Liver (tissue), 7 donors: ENCODE measurements at regions not wholly inside any gene's neighbourhood (a gene's known extent, or its start where the extent isn't known, plus 50 kb on each side); places are given as distances from the start of the nearest gene placed in this dataset.

Experiments used
- DNase-seq: peaks from one replicate; pipeline ENCODE4 v3.0.0-alpha.2; 2017; ENCODE audit warnings: low spot score
- H3K27ac ChIP-seq, 2 donors: one replicate each; pipeline ENCODE4 v1.7.0; 2013; ENCODE audit warnings: inconsistent platforms in 2 of 2, low read length in 2 of 2, control low read depth in 1 of 2, low read depth in 1 of 2, mild to moderate bottlenecking in 1 of 2
- H3K27me3 ChIP-seq, 4 donors: one replicate each; pipeline versions ENCODE4 v1.6.1 to v1.7.0; 2013; ENCODE audit warnings: low read length in 3 of 4, inconsistent platforms in 1 of 4, mild to moderate bottlenecking in 1 of 4, moderate library complexity in 1 of 4; ENCODE audit not compliant: control insufficient read depth in 4 of 4, insufficient read depth in 4 of 4
- H3K36me3 ChIP-seq, 4 donors: one replicate each; pipeline versions ENCODE4 v1.6.1 to v1.7.0; 2013; ENCODE audit warnings: low read length in 3 of 4, mild to moderate bottlenecking in 3 of 4, low read depth in 1 of 4, moderate library complexity in 1 of 4; ENCODE audit not compliant: control insufficient read depth in 4 of 4, insufficient read depth in 3 of 4
- H3K4me1 ChIP-seq, 4 donors: one replicate each; pipeline versions ENCODE4 v1.6.1 to v1.7.0; 2013; ENCODE audit warnings: low read length in 3 of 4, mild to moderate bottlenecking in 3 of 4, moderate library complexity in 1 of 4; ENCODE audit not compliant: control insufficient read depth in 4 of 4, insufficient read depth in 4 of 4
- H3K4me3 ChIP-seq, 3 donors: one replicate each; pipeline versions ENCODE4 v1.6.1 to v1.7.0; 2013; ENCODE audit warnings: low read length in 3 of 3, control low read depth in 1 of 3, low read depth in 1 of 3, mild to moderate bottlenecking in 1 of 3
- H3K9ac ChIP-seq, 2 donors: one replicate each; pipeline ENCODE4 v1.7.0; 2013; ENCODE audit warnings: low read length in 2 of 2, mild to moderate bottlenecking in 2 of 2, moderate library complexity in 2 of 2, control low read depth in 1 of 2, low read depth in 1 of 2
- H3K9me3 ChIP-seq, 4 donors: one replicate each; pipeline versions ENCODE4 v1.6.1 to v1.7.0; 2013; ENCODE audit warnings: low read length in 3 of 4; ENCODE audit not compliant: control insufficient read depth in 4 of 4
- ATF3 ChIP-seq: IDR thresholded peaks from 2 replicates; pipeline ENCODE4 v1.6.1; 2016; ENCODE audit warnings: antibody characterized with exemption
- CTCF ChIP-seq: fragments of 150-350 bp; IDR thresholded peaks from 2 replicates; pipeline ENCODE4 v1.5.1; 2017; ENCODE audit warnings: improper control_type of control experiment, low read depth, low read length; ENCODE audit not compliant: missing input control
- EGR1 ChIP-seq, 2 donors: IDR thresholded peaks; 2 replicates each; pipeline ENCODE4 v1.6.1; 2016 to 2018; ENCODE audit warnings: antibody characterized with exemption in 2 of 2, low read depth in 2 of 2
- FOXA1 ChIP-seq: IDR thresholded peaks from 2 replicates; pipeline ENCODE4 v1.6.1; 2016; ENCODE audit warnings: antibody characterized with exemption
- GABPA ChIP-seq, 2 donors: IDR thresholded peaks in 1 of 2; conservative IDR thresholded peaks in 1 of 2; 2 replicates each; pipeline ENCODE4 v1.6.1; 2016; ENCODE audit warnings: antibody characterized with exemption in 2 of 2, mild to moderate bottlenecking in 1 of 2, moderate library complexity in 1 of 2
- HNF4A ChIP-seq, 2 donors: conservative IDR thresholded peaks; 2 replicates each; pipeline ENCODE4 v1.6.1; 2016; ENCODE audit warnings: antibody characterized with exemption in 2 of 2, mild to moderate bottlenecking in 2 of 2
- JUND ChIP-seq, 2 donors: IDR thresholded peaks; 2 replicates each; pipeline ENCODE4 v1.6.1; 2016; ENCODE audit warnings: antibody characterized with exemption in 2 of 2
- MAX ChIP-seq: IDR thresholded peaks from 2 replicates; pipeline ENCODE4 v1.6.1; 2016; ENCODE audit warnings: antibody characterized with exemption
- NR2F2 ChIP-seq: IDR thresholded peaks from 2 replicates; pipeline ENCODE4 v1.6.1; 2016; ENCODE audit warnings: antibody characterized with exemption
- RAD21 ChIP-seq, 2 donors: IDR thresholded peaks; 2 replicates each; pipeline ENCODE4 v1.6.1; 2016; ENCODE audit warnings: antibody characterized with exemption in 2 of 2, mild to moderate bottlenecking in 2 of 2
- REST ChIP-seq: IDR thresholded peaks from 2 replicates; pipeline ENCODE4 v1.6.1; 2016; ENCODE audit warnings: antibody characterized with exemption, mild to moderate bottlenecking
- RXRA ChIP-seq, 2 donors: IDR thresholded peaks; 2 replicates each; pipeline ENCODE4 v1.6.1; 2017 to 2018; ENCODE audit warnings: antibody characterized with exemption in 2 of 2, mild to moderate bottlenecking in 1 of 2
- SP1 ChIP-seq: IDR thresholded peaks from 2 replicates; pipeline ENCODE4 v1.6.1; 2018; ENCODE audit warnings: antibody characterized with exemption, mild to moderate bottlenecking
- TAF1 ChIP-seq: conservative IDR thresholded peaks from 2 replicates; pipeline ENCODE4 v1.6.1; 2016; ENCODE audit warnings: antibody characterized with exemption, mild to moderate bottlenecking
- YY1 ChIP-seq: IDR thresholded peaks from 2 replicates; pipeline ENCODE4 v1.6.1; 2016; ENCODE audit warnings: antibody characterized with exemption, mild to moderate bottlenecking
- ZBTB33 ChIP-seq: IDR thresholded peaks from 2 replicates; pipeline ENCODE4 v1.6.1; 2016; ENCODE audit warnings: antibody characterized with exemption
- donor health status: healthy.
- donor health status: healthy.
- donor health status: healthy.
- donor health status: healthy.

GRCh38 chr3:147554332-147554731 is 145.2 kb downstream of the ZIC1 start:
- Histone ChIP-seq H3K4me3 (no peak overlapping the region), H3K4me1 (no peaks in the 10 kb centered on the region), H3K36me3 (no peaks in the 10 kb centered on the region), H3K9ac (no peak overlapping the region), H3K9me3 (no peaks in the 10 kb centered on the region), H3K27me3 (no peaks in the 10 kb centered on the region), H3K27ac (no peak overlapping the region)
- TF ChIP-seq NR2F2 (no peak), FOXA1 (no peak), HNF4A (conservative IDR thresholded peaks at IDR 0.05) (no peak), ATF3 (no peak), ZBTB33 (no peak), RXRA (IDR thresholded peaks at IDR 0.05) (no peak), TAF1 (no peak), RAD21 (IDR thresholded peaks at IDR 0.05) (no peak), MAX (no peak), JUND (IDR thresholded peaks at IDR 0.05) (no peak), SP1 (no peak), EGR1 (IDR thresholded peaks at IDR 0.05; ENCODE audit: low read depth in 2 of 2) (no peak), CTCF (no peak), REST (no peak), YY1 (no peak), GABPA (IDR thresholded peaks at IDR 0.05 in 1 of 2, conservative IDR thresholded peaks at IDR 0.05 in 1 of 2) (no peak)
- DNase-seq: no peak

- H3K4me1 ChIP-seq: no peaks in the 10 kb centered on the region
- H3K27me3 ChIP-seq: no peaks in the 10 kb centered on the region
- H3K9ac ChIP-seq: no peak overlapping the region
- H3K36me3 ChIP-seq: no peaks in the 10 kb centered on the region
- no peak overlapping the region for H3K4me3 ChIP-seq
- no peak overlapping the region for H3K27ac ChIP-seq
- H3K9me3 ChIP-seq: no peaks in the 10 kb centered on the region
- no peak for DNase-seq
- TF ChIP-seq RAD21 (IDR thresholded peaks at IDR 0.05) (no peak), TAF1 (no peak), EGR1 (IDR thresholded peaks at IDR 0.05; ENCODE audit: low read depth in 2 of 2) (no peak), ATF3 (no peak), SP1 (no peak), CTCF (no peak), RXRA (IDR thresholded peaks at IDR 0.05) (no peak), ZBTB33 (no peak), HNF4A (conservative IDR thresholded peaks at IDR 0.05) (no peak), YY1 (no peak)
Observed at GRCh38 chr3:147572970-147573340, 163.8 kb downstream of the ZIC1 start.
